SK-N-MC (cell line): ENCODE measurements at regions not wholly inside any gene's neighbourhood (a gene's known extent, or its start where the extent isn't known, plus 50 kb on each side); places are given as distances from the start of the nearest gene placed in this dataset.

Experiments
- EZH2 ChIP-seq: fragments of 200-600 bp; sonication (generic); IDR thresholded peaks from one replicate; pipeline ENCODE4 v1.6.1; 2017; ENCODE audit warnings: antibody characterized with exemption
- FOXP2 ChIP-seq: optimal IDR thresholded peaks from 2 replicates; pipeline ENCODE3; 2011; ENCODE audit warnings: mild to moderate bottlenecking, moderate library complexity; ENCODE audit not compliant: insufficient read depth; ENCODE audit errors: extremely low read length, control extremely low read depth
- POLR2AphosphoS5 ChIP-seq: IDR thresholded peaks from 2 replicates; pipeline ENCODE4 v1.6.1; 2012; ENCODE audit warnings: mild to moderate bottlenecking, low read depth, low read length, borderline replicate concordance

DNA sequence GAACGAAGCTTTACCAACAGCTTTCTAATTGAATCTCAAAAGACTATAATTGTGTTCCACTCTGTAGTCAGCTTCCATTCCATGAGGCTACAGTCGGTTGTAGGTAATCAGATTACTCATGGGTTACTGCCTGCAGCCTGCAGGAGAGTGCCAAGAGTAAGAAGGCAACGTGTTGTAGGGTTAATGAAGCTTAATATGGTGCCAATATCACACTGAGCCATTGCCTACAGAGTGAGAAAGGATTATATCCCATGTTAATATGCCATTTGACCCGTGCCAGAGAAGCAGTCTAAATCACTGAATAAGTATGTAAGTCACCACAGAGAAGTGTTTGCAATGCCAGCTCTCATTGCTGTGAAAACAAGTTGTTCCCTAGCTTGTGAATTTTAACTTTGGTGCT, 734.5 kb upstream of the ACVR2A start:
- TF ChIP-seq EZH2 (no peak), POLR2AphosphoS5 (no peak), FOXP2 (no peak)
